Keratinocyte (primary cell): ENCODE measurements at regions not wholly inside any gene's neighbourhood (a gene's known extent, or its start where the extent isn't known, plus 50 kb on each side); places are given as distances from the start of the nearest gene placed in this dataset.

Source experiments
- CTCF ChIP-seq, 3 experiments: IDR thresholded peaks in 1 of 3; conservative IDR thresholded peaks in 1 of 3; optimal IDR thresholded peaks in 1 of 3; 2 replicates in 2 of 3; 3 replicates in 1 of 3; pipeline versions ENCODE3 to v1.5.1; 2011; ENCODE audit warnings: low read length in 3 of 3, mild to moderate bottlenecking in 3 of 3, moderate library complexity in 2 of 3, control low read depth in 1 of 3, inconsistent platforms in 1 of 3; ENCODE audit not compliant: insufficient read depth in 2 of 3; ENCODE audit errors: extremely low read depth in 1 of 3
- EZH2 ChIP-seq: IDR thresholded peaks from one replicate; pipeline ENCODE4 v1.6.1; 2012; ENCODE audit warnings: inconsistent platforms, mild to moderate bottlenecking, low read length, moderate library complexity

- TF ChIP-seq CTCF (optimal IDR thresholded peaks at IDR 0.05 in 1 of 3, IDR thresholded peaks at IDR 0.05 in 1 of 3, conservative IDR thresholded peaks at IDR 0.05 in 1 of 3; ENCODE audit: extremely low read depth in 1 of 3, insufficient read depth in 2 of 3, low read length in 3 of 3) (no peak), EZH2 (no peak)
These were observed 180.7 kb upstream of the PFKP start for GRCh38 chr10:2886662-2887061.
